ENCODE measurements at regions not wholly inside any gene's neighbourhood (a gene's known extent, or its start where the extent isn't known, plus 50 kb on each side); places are given as distances from the start of the nearest gene placed in this dataset.

GRCh38 chr3:35422836-35423601 lies 216.3 kb upstream of the ARPP21 start:
- no peak overlapping the region for H3K27ac ChIP-seq
- DNase-seq (ENCODE audit: low read depth in 1 of 2, low spot score in 1 of 2) = peak in 1 of 2 donors; percentile 10
- H3K27me3 ChIP-seq = no peaks in the 10 kb centered on the region
- H3K4me1 ChIP-seq (ENCODE audit: low read depth) = no peaks in the 10 kb centered on the region
- no peak for TF ChIP-seq CTCF (IDR thresholded peaks at IDR 0.05; ENCODE audit: low read depth, low read length)
- H3K4me3 ChIP-seq = no peak overlapping the region
- no peaks in the 10 kb centered on the region for H3K9me3 ChIP-seq (ENCODE audit: low read depth)
- no peaks in the 10 kb centered on the region for H3K36me3 ChIP-seq

DNA sequence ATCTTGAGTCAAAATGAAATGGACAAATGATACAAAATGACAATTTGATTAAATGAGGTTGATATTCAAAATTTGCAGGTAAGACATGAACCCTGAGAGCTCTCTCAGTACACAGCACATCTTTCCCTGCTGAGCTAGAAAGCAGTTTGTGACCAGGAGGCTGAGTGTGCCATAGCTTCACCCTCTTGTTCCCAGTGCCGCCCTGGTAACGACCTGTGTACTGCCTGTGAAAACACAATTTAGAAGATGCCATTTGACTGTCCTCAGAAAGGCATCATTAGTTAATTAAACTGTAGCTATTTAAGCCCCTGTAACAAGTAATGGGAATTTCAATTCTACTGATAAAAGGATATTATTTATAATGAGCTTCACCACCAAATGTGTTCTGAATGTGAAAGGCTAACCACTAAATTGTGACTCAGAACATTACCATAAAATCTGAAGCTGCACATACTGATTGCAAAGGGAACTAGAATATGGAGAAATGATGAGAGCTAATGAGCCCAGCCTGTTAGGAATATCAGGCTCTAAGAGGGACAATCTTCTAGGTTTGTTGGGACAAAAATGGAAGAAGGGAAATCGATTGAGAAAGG lies 212.9 kb upstream of the ARPP21 start:
- H3K36me3 ChIP-seq = no peaks in the 10 kb centered on the region
- H3K27me3 ChIP-seq = no peaks in the 10 kb centered on the region
- no peaks in the 10 kb centered on the region for H3K4me1 ChIP-seq (ENCODE audit: low read depth)
- DNase-seq (ENCODE audit: low read depth in 1 of 2, low spot score in 1 of 2) = no peak
- no peak for TF ChIP-seq CTCF (IDR thresholded peaks at IDR 0.05; ENCODE audit: low read depth, low read length)
- no peak overlapping the region for H3K27ac ChIP-seq
- H3K9me3 ChIP-seq (ENCODE audit: low read depth) = no peaks in the 10 kb centered on the region
- no peak overlapping the region for H3K4me3 ChIP-seq

- no peak for DNase-seq (ENCODE audit: low read depth in 1 of 2, low spot score in 1 of 2)
- no peak for TF ChIP-seq CTCF (IDR thresholded peaks at IDR 0.05; ENCODE audit: low read depth, low read length)
These were observed 201.9 kb upstream of the ARPP21 start for GRCh38 chr3:35437381-35437780.

DNA sequence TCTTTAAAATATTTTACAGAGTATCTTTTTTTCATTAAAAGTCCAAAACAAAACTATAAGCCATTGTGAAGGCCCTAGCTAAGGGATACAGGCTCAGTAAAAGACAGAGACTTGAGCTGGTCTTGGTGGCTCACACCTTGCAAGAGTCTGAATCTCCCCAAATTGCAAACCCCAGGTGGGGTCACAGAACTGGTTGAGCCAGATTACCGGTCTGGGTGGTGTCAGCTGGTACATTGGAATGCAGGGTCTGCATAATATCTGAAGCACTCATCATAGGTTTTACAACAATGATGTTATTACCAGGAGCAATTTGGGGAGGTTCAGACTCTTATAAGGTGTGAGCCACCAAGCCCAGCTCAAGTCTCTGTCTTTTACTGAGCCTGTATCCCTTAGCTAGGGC lies 201.2 kb upstream of the ARPP21 start:
- Histone ChIP-seq H3K36me3 (no peaks in the 10 kb centered on the region), H3K9me3 (ENCODE audit: low read depth) (no peaks in the 10 kb centered on the region), H3K4me1 (ENCODE audit: low read depth) (no peaks in the 10 kb centered on the region), H3K27me3 (no peaks in the 10 kb centered on the region), H3K27ac (no peak overlapping the region), H3K4me3 (no peak overlapping the region)
- no peak for TF ChIP-seq CTCF (IDR thresholded peaks at IDR 0.05; ENCODE audit: low read depth, low read length)
- no peak for DNase-seq (ENCODE audit: low read depth in 1 of 2, low spot score in 1 of 2)

More at GRCh38 chr3:35437381-35437780, 201.9 kb upstream of the ARPP21 start:
- Histone ChIP-seq H3K9me3 (ENCODE audit: low read depth) (no peaks in the 10 kb centered on the region), H3K36me3 (no peaks in the 10 kb centered on the region), H3K27me3 (no peaks in the 10 kb centered on the region), H3K27ac (no peak overlapping the region), H3K4me3 (no peak overlapping the region), H3K4me1 (ENCODE audit: low read depth) (no peaks in the 10 kb centered on the region)

- H3K9me3 ChIP-seq (ENCODE audit: low read depth) = no peaks in the 10 kb centered on the region
- no peak overlapping the region for H3K4me3 ChIP-seq
- H3K27ac ChIP-seq = no peak overlapping the region
- no peaks in the 10 kb centered on the region for H3K36me3 ChIP-seq
- no peaks in the 10 kb centered on the region for H3K27me3 ChIP-seq
- no peak for TF ChIP-seq CTCF (IDR thresholded peaks at IDR 0.05; ENCODE audit: low read depth, low read length)
- no peak for DNase-seq (ENCODE audit: low read depth in 1 of 2, low spot score in 1 of 2)
- H3K4me1 ChIP-seq (ENCODE audit: low read depth) = no peaks in the 10 kb centered on the region
These were observed 199.7 kb upstream of the ARPP21 start for GRCh38 chr3:35439663-35440062.

Measured in cardiac muscle cell (in vitro differentiated cells and primary cell).